Endothelial cell of umbilical vein (primary cell): ENCODE measurements at regions not wholly inside any gene's neighbourhood (a gene's known extent, or its start where the extent isn't known, plus 50 kb on each side); places are given as distances from the start of the nearest gene placed in this dataset.

ENCODE experiments used
- TF ChIP-seq, protein P1 (sequence below), 2 donors: IDR thresholded peaks; 1 replicate in 1 of 2; 2 replicates in 1 of 2; pipeline ENCODE4 v1.5.1; 2011; ENCODE audit warnings: low read length in 2 of 2, mild to moderate bottlenecking in 2 of 2, moderate library complexity in 2 of 2, control low read depth in 1 of 2, inconsistent platforms in 1 of 2, low read depth in 1 of 2; ENCODE audit not compliant: insufficient read depth in 1 of 2; ENCODE audit errors: extremely low read depth in 1 of 2
- TF ChIP-seq, protein P2 (sequence below): IDR thresholded peaks from 2 replicates; pipeline ENCODE4 v1.6.1; 2011; ENCODE audit not compliant: insufficient read depth, insufficient read length

DNA sequence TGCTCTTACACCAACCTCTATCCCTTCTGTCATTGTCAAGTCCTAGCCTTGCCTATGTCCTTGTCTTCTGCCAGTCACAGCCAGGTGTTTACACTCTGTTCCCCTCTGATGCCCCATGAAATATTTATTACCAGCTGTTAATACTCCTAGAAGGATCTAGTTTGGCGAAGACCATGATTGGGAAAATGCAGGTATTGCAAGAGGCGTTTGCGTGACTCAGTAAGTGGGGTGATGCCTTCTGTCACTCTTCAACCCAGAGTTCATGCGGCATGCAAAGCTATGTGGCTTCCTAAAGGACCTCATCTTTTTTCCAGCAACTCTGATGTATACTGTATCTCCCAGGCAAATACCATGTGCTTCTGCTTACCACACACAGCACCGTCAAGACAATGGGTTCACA is 81.8 kb upstream of the GJB6 start:
- TF ChIP-seq, protein P1, sequence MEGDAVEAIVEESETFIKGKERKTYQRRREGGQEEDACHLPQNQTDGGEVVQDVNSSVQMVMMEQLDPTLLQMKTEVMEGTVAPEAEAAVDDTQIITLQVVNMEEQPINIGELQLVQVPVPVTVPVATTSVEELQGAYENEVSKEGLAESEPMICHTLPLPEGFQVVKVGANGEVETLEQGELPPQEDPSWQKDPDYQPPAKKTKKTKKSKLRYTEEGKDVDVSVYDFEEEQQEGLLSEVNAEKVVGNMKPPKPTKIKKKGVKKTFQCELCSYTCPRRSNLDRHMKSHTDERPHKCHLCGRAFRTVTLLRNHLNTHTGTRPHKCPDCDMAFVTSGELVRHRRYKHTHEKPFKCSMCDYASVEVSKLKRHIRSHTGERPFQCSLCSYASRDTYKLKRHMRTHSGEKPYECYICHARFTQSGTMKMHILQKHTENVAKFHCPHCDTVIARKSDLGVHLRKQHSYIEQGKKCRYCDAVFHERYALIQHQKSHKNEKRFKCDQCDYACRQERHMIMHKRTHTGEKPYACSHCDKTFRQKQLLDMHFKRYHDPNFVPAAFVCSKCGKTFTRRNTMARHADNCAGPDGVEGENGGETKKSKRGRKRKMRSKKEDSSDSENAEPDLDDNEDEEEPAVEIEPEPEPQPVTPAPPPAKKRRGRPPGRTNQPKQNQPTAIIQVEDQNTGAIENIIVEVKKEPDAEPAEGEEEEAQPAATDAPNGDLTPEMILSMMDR (IDR thresholded peaks at IDR 0.05; ENCODE audit: extremely low read depth in 1 of 2, insufficient read depth in 1 of 2, low read depth in 1 of 2, low read length in 2 of 2) = no peak
- TF ChIP-seq, protein P2, sequence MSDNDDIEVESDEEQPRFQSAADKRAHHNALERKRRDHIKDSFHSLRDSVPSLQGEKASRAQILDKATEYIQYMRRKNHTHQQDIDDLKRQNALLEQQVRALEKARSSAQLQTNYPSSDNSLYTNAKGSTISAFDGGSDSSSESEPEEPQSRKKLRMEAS = no peak
